ENCODE measurements at regions not wholly inside any gene's neighbourhood (a gene's known extent, or its start where the extent isn't known, plus 50 kb on each side); places are given as distances from the start of the nearest gene placed in this dataset.

GRCh38 chr1:30402031-30402430, 321.4 kb downstream of the MATN1 start:
- Mint-ChIP-seq H3K27me3 (ENCODE audit: low read depth) (no peaks in the 10 kb centered on the region), H3K9me3 (no peaks in the 10 kb centered on the region), H3K27ac (no peak overlapping the region), H3K4me3 (no peak overlapping the region), H3K36me3 (ENCODE audit: insufficient read depth in 2 of 2) (no peaks in the 10 kb centered on the region), H3K4me1 (ENCODE audit: low read depth) (no peaks in the 10 kb centered on the region)
- ATAC-seq (replicated peaks in 1 of 2) (no peak), DNase-seq (no peak)

- H3K4me3 Mint-ChIP-seq: no peak overlapping the region
- H3K36me3 Mint-ChIP-seq (ENCODE audit: insufficient read depth in 2 of 2): no peaks in the 10 kb centered on the region
- no peak for DNase-seq
- H3K9me3 Mint-ChIP-seq: no peaks in the 10 kb centered on the region
- no peak for ATAC-seq (replicated peaks in 1 of 2)
- H3K27me3 Mint-ChIP-seq (ENCODE audit: low read depth): no peaks in the 10 kb centered on the region
- H3K27ac Mint-ChIP-seq: no peak overlapping the region
- H3K4me1 Mint-ChIP-seq (ENCODE audit: low read depth): no peaks in the 10 kb centered on the region
Measured at GRCh38 chr1:30400507-30400906, 322.9 kb downstream of the MATN1 start.

DNA sequence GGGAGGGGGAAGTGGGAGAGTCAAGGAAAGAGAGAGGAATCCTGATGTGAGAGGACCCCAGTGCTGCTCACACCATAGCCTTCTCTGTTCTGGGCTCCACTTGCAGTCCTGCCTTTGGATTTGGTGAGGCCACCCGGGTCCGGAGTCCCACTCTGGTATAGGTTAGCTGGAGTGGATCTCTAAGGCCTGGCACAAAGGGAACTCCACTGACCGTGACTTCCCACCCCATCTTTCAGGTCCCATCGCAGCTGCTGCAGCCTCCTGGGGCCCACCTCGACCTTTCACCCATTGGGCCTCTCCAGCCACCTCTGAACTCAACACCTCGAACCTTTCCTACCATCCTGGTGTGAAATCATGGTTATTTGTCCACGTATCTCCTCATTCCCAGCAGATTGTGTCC, 324.4 kb downstream of the MATN1 start:
- H3K27me3 Mint-ChIP-seq (ENCODE audit: low read depth): no peaks in the 10 kb centered on the region

DNA sequence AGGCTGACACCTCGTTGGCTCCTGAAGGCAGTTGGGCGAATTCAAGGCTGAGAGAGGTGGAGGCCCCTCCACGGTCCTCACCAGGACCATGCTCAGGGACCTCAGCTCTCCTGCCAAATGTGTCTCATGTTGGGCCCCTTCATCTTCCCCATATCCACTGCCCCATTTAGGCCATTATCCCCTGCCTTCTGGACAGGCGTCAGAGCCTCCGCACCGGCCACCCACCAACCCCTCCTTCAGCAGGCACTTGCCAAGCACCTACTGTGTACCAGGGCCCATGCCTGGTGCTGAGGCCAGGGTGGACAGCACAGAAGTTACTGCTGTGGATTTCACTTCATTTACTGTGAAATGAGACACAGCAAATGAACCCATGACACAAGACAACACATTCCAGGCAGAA, 325.8 kb downstream of the MATN1 start:
- DNase-seq: no peak
- no peaks in the 10 kb centered on the region for H3K4me1 Mint-ChIP-seq (ENCODE audit: low read depth)
- peaks cover 0 to 1% of the 10 kb centered on the region in 2 donors for H3K36me3 Mint-ChIP-seq (ENCODE audit: insufficient read depth in 2 of 2)
- H3K9me3 Mint-ChIP-seq: no peaks in the 10 kb centered on the region
- H3K4me3 Mint-ChIP-seq: no peak overlapping the region
- no peak overlapping the region for H3K27ac Mint-ChIP-seq
- no peaks in the 10 kb centered on the region for H3K27me3 Mint-ChIP-seq (ENCODE audit: low read depth)
- ATAC-seq (replicated peaks in 1 of 2): no peak

More for the DNA sequence above, 324.4 kb downstream of the MATN1 start:
- Mint-ChIP-seq H3K4me3 (no peak overlapping the region), H3K27ac (no peak overlapping the region), H3K36me3 (ENCODE audit: insufficient read depth in 2 of 2) (no peaks in the 10 kb centered on the region), H3K9me3 (no peaks in the 10 kb centered on the region), H3K4me1 (ENCODE audit: low read depth) (no peaks in the 10 kb centered on the region)
- no peak for ATAC-seq (replicated peaks in 1 of 2)
- no peak for DNase-seq

- Mint-ChIP-seq H3K4me3 (no peak overlapping the region), H3K27me3 (ENCODE audit: low read depth) (peaks cover 11% of the 10 kb centered on the region), H3K36me3 (ENCODE audit: insufficient read depth in 2 of 2) (peaks cover 0 to 5% of the 10 kb centered on the region in 2 donors), H3K4me1 (ENCODE audit: low read depth) (no peaks in the 10 kb centered on the region), H3K27ac (no peak overlapping the region), H3K9me3 (peaks cover 0 to 3% of the 10 kb centered on the region in 2 donors)
- ATAC-seq (replicated peaks in 1 of 2): no peak
- DNase-seq: no peak
Measured at GRCh38 chr1:30395631-30396030, 327.8 kb downstream of the MATN1 start.

DNA sequence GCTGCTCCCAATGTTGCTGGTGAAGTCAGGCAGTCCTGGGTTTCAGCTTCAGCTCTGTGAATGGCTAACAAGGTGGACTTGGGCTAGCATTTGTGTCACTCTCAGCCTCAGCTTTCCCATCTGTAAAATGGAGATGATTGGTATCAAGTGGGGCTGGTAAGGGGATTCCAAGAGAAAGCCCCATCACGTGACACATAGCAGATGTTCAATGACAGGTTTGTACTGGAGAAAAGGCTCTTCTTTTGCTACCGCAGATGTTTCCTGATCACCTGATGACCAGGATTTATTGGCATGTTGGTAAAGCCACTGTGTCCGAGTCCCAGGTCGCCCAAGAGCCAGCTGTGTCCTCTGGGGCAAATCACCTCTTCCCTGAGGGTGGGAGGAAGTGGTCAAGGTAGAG, 335.0 kb downstream of the MATN1 start:
- ATAC-seq (replicated peaks in 1 of 2) (no peak), DNase-seq (no peak)
- Mint-ChIP-seq H3K4me1 (ENCODE audit: low read depth) (no peaks in the 10 kb centered on the region), H3K9me3 (peaks cover 0 to 3% of the 10 kb centered on the region in 2 donors), H3K27ac (no peak overlapping the region), H3K27me3 (ENCODE audit: low read depth) (peaks cover 20% of the 10 kb centered on the region), H3K36me3 (ENCODE audit: insufficient read depth in 2 of 2) (peaks cover 0 to 5% of the 10 kb centered on the region in 2 donors), H3K4me3 (no peak overlapping the region)

DNA sequence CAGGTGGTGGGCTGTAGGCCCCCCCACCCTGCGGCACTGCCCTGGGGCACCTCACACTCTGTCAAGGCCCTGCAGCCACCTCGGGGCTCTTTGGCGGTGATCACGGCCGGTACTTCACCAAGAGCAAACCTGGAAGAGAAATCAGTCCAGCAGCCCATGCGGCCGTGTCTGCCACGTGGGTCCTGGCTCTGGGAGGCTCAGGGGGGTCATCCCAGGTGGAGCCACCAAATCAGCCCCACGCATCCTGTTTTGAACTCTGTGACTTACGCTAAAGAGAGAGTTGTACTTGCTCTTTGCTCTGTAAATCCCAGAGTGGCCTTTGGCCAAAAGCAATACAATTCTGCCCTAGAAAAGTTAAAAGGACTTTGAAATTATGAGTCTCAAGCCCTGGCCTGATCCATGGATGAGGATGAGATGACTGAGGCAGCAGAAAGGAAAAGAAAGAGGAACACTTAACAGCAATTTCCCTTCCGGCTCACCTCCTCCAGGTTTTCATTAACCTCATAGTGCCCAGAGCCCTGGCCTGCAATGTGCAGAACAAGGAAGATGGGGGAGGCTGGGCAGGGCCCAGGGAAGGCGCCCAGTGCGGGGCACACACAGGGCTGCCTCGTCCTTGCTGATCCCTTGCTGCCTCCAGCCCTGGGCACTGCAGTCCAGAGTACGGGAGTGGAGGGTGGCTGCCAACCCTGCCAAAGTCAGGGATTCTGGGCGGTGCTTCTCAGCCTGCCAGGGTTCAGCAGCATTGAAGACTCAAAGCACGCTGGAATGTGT, 337.0 kb downstream of the MATN1 start:
- DNase-seq (no peak), ATAC-seq (replicated peaks in 1 of 2) (no peak)
- Mint-ChIP-seq H3K36me3 (ENCODE audit: insufficient read depth in 2 of 2) (peaks cover 0 to 2% of the 10 kb centered on the region in 2 donors), H3K4me3 (no peak overlapping the region), H3K9me3 (peaks cover 0 to 2% of the 10 kb centered on the region in 2 donors), H3K4me1 (ENCODE audit: low read depth) (no peaks in the 10 kb centered on the region), H3K27ac (no peak overlapping the region), H3K27me3 (ENCODE audit: low read depth) (peaks cover 16% of the 10 kb centered on the region)

DNA sequence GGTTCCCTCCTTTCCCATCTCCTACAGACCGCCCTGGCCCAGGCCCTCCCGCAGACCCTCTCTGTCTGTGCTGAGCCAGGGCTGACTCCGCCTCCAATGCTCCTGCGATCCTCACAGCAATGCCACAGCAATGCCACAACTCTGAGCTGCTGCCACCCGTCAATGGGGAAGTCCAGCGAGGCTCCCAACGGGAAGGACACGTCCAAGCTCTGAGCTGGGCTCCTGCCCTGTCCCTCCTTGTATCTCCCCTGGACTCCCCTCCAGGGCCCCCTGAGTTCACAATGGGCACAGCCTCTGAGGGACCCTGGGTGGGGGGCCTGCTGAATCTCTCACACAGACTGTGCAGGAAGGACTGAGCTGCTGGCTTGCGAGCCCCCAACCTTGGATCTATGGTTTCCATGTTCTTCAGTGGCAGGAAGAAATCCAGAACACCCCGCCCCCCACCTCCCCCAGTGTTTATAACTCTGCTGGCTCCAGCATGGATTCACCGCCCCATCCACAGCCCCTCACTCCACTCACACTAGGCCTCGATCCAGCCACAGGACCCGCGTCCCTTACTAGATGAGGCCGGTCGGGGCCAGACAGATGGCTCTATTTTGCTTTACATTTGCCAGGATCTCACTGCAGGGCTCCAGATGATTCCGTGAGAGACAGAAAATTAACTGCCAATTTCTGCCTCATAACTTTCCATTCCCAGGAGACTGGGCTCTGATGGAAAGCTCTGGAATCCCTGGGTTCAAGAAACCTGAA, 338.0 kb downstream of the MATN1 start:
- no peak for ATAC-seq (replicated peaks in 1 of 2)
- no peaks in the 10 kb centered on the region for H3K4me1 Mint-ChIP-seq (ENCODE audit: low read depth)
- H3K4me3 Mint-ChIP-seq: no peak overlapping the region
- no peak overlapping the region for H3K27ac Mint-ChIP-seq
- DNase-seq: no peak
- H3K27me3 Mint-ChIP-seq (ENCODE audit: low read depth): peaks cover 10% of the 10 kb centered on the region
- H3K9me3 Mint-ChIP-seq: no peaks in the 10 kb centered on the region
- no peaks in the 10 kb centered on the region for H3K36me3 Mint-ChIP-seq (ENCODE audit: insufficient read depth in 2 of 2)

- ATAC-seq (replicated peaks in 1 of 2) (no peak), DNase-seq (no peak)
- Mint-ChIP-seq H3K4me3 (no peak overlapping the region), H3K4me1 (ENCODE audit: low read depth) (no peaks in the 10 kb centered on the region), H3K27me3 (ENCODE audit: low read depth) (peaks cover 10% of the 10 kb centered on the region), H3K9me3 (no peaks in the 10 kb centered on the region), H3K36me3 (ENCODE audit: insufficient read depth in 2 of 2) (no peaks in the 10 kb centered on the region), H3K27ac (no peak overlapping the region)
Measured at GRCh38 chr1:30384286-30385245, 338.8 kb downstream of the MATN1 start.

GRCh38 chr1:30383221-30383711, 340.1 kb downstream of the MATN1 start:
- DNase-seq (no peak), ATAC-seq (replicated peaks in 1 of 2) (no peak)
- no peak overlapping the region for H3K4me3 Mint-ChIP-seq
- no peaks in the 10 kb centered on the region for H3K4me1 Mint-ChIP-seq (ENCODE audit: low read depth)
- H3K27me3 Mint-ChIP-seq (ENCODE audit: low read depth): peaks cover 10% of the 10 kb centered on the region
- H3K27ac Mint-ChIP-seq: no peak overlapping the region
- H3K9me3 Mint-ChIP-seq: no peaks in the 10 kb centered on the region
- H3K36me3 Mint-ChIP-seq (ENCODE audit: insufficient read depth in 2 of 2): no peaks in the 10 kb centered on the region

DNA sequence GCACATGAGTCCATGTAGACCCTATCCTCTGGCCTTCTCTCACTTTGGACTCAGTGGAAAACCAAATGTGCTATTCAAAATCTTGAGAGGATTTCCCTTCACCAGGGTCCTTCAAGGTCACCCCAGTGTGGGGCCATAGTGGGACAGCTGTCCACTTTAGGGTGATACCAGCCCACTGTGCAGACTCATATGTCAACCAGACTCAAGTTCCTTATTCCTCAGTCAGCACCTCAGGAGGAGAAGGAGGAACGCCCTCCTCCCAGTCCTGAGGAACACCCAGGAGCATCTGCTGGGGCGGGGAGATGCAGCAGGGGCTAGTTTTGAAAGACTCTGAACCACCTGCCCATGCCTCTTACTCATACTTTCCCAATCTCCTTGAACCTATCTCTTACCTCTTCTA, 340.9 kb downstream of the MATN1 start:
- Mint-ChIP-seq H3K9me3 (no peaks in the 10 kb centered on the region), H3K27ac (no peak overlapping the region), H3K4me1 (ENCODE audit: low read depth) (no peaks in the 10 kb centered on the region), H3K27me3 (ENCODE audit: low read depth) (peaks cover 5% of the 10 kb centered on the region), H3K4me3 (no peak overlapping the region), H3K36me3 (ENCODE audit: insufficient read depth in 2 of 2) (no peaks in the 10 kb centered on the region)
- DNase-seq (no peak), ATAC-seq (replicated peaks in 1 of 2) (no peak)

GRCh38 chr1:30381671-30382365, 341.6 kb downstream of the MATN1 start:
- no peaks in the 10 kb centered on the region for H3K36me3 Mint-ChIP-seq (ENCODE audit: insufficient read depth in 2 of 2)
- H3K27ac Mint-ChIP-seq: no peak overlapping the region
- DNase-seq (no peak), ATAC-seq (replicated peaks in 1 of 2) (no peak)
- H3K4me3 Mint-ChIP-seq: no peak overlapping the region
- no peaks in the 10 kb centered on the region for H3K9me3 Mint-ChIP-seq
- no peaks in the 10 kb centered on the region for H3K27me3 Mint-ChIP-seq (ENCODE audit: low read depth)
- no peaks in the 10 kb centered on the region for H3K4me1 Mint-ChIP-seq (ENCODE audit: low read depth)

Measured in activated T-cell treated with anti-CD3 and anti-CD28 coated beads, Interleukin-2, amount 50 U/mL, for 72 hours (primary cell).